Hepatocyte (in vitro differentiated cells): ENCODE measurements at regions not wholly inside any gene's neighbourhood (a gene's known extent, or its start where the extent isn't known, plus 50 kb on each side); places are given as distances from the start of the nearest gene placed in this dataset.

Experiments used
- CTCF ChIP-seq: fragments of 200-600 bp; sonication (generic); IDR thresholded peaks from 2 replicates; pipeline ENCODE4 v1.5.1; 2016; ENCODE audit warnings: antibody characterized with exemption, mild to moderate bottlenecking; ENCODE audit not compliant: poor library complexity
- EZH2 ChIP-seq: fragments of 200-600 bp; sonication (generic); IDR thresholded peaks from 2 replicates; pipeline ENCODE4 v1.6.1; 2016; ENCODE audit warnings: antibody characterized with exemption, mild to moderate bottlenecking, borderline replicate concordance

- TF ChIP-seq CTCF (no peak), EZH2 (no peak)
These were observed 566.1 kb downstream of the TFAP2B start for GRCh38 chr6:51384736-51385135.
